Fibroblast of skin of right quadriceps (primary cell): ENCODE measurements at regions not wholly inside any gene's neighbourhood (a gene's known extent, or its start where the extent isn't known, plus 50 kb on each side); places are given as distances from the start of the nearest gene placed in this dataset.

ENCODE experiments used
- DNase-seq: peaks from one replicate; pipeline ENCODE4 v3.0.0-alpha.2; 2013

GRCh38 chr18:25962919-25963318 is 127.5 kb downstream of the SS18 start:
- DNase-seq: no peak

- DNase-seq: no peak
These were observed 128.2 kb downstream of the SS18 start for GRCh38 chr18:25962176-25962575.

GRCh38 chr18:25957017-25957416 is 133.4 kb downstream of the SS18 start:
- DNase-seq: no peak

GRCh38 chr18:25953111-25953510 is 137.3 kb downstream of the SS18 start:
- no peak for DNase-seq

GRCh38 chr18:25950321-25950720 is 140.1 kb downstream of the SS18 start:
- no peak for DNase-seq

- no peak for DNase-seq
These were observed 143.9 kb downstream of the SS18 start for GRCh38 chr18:25946540-25946939.

- DNase-seq: no peak
These were observed 155.1 kb downstream of the SS18 start for GRCh38 chr18:25935356-25935755.

- no peak for DNase-seq
These were observed 159.3 kb downstream of the SS18 start for GRCh38 chr18:25931126-25931525.

GRCh38 chr18:25929787-25930186 is 160.6 kb downstream of the SS18 start:
- DNase-seq: no peak

- DNase-seq: no peak
These were observed 162.6 kb downstream of the SS18 start for GRCh38 chr18:25927830-25928229.

- DNase-seq: no peak
These were observed 167.2 kb downstream of the SS18 start for GRCh38 chr18:25923193-25923592.

GRCh38 chr18:25921677-25922421 is 168.6 kb downstream of the SS18 start:
- DNase-seq: peak; percentile 6

- no peak for DNase-seq
These were observed 174.5 kb downstream of the SS18 start for GRCh38 chr18:25915907-25916306.

GRCh38 chr18:25898965-25899364 is 191.4 kb downstream of the SS18 start:
- DNase-seq: no peak

- no peak for DNase-seq
These were observed 193.5 kb downstream of the SS18 start for GRCh38 chr18:25896956-25897355.

GRCh38 chr18:25896178-25896780 is 194.1 kb downstream of the SS18 start:
- peak; percentile 59 for DNase-seq

- no peak for DNase-seq
These were observed 194.9 kb downstream of the SS18 start for GRCh38 chr18:25895518-25895917.

- DNase-seq: no peak
These were observed 204.1 kb downstream of the SS18 start for GRCh38 chr18:25886283-25886682.

GRCh38 chr18:25883091-25883490 is 207.3 kb downstream of the SS18 start:
- no peak for DNase-seq

- no peak for DNase-seq
These were observed 209.3 kb downstream of the SS18 start for GRCh38 chr18:25881149-25881548.

- no peak for DNase-seq
These were observed 210.0 kb downstream of the SS18 start for GRCh38 chr18:25880441-25880840.

GRCh38 chr18:25876330-25876948 is 214.0 kb downstream of the SS18 start:
- no peak for DNase-seq

GRCh38 chr18:25875551-25876240 is 214.7 kb downstream of the SS18 start:
- DNase-seq: peak; percentile 11

GRCh38 chr18:25873833-25874232 is 216.6 kb downstream of the SS18 start:
- no peak for DNase-seq
